Prostate gland (tissue), 2 donors: ENCODE measurements at regions not wholly inside any gene's neighbourhood (a gene's known extent, or its start where the extent isn't known, plus 50 kb on each side); places are given as distances from the start of the nearest gene placed in this dataset.

ENCODE experiments used
- POLR2A ChIP-seq: fragments of 450-650 bp; IDR thresholded peaks from one replicate; pipeline ENCODE4 v1.6.1; 2016; ENCODE audit warnings: antibody characterized with exemption, mild to moderate bottlenecking
- POLR2AphosphoS5 ChIP-seq: sonication (generic); formaldehyde crosslinking; IDR thresholded peaks from one replicate; pipeline ENCODE4 v1.6.1; 2017; ENCODE audit warnings: antibody characterized with exemption
- TF ChIP-seq, protein P1 (sequence below), 4 experiments: fragments of 200-600 bp in 2 of 4; fragments of 450-650 bp in 2 of 4; sonication (generic) in 2 of 4; IDR thresholded peaks; 1 replicate in 3 of 4; 2 replicates in 1 of 4; pipeline ENCODE4 v1.5.1; 2016 to 2019; ENCODE audit warnings: antibody characterized with exemption in 4 of 4, mild to moderate bottlenecking in 2 of 4, moderate library complexity in 2 of 4

DNA sequence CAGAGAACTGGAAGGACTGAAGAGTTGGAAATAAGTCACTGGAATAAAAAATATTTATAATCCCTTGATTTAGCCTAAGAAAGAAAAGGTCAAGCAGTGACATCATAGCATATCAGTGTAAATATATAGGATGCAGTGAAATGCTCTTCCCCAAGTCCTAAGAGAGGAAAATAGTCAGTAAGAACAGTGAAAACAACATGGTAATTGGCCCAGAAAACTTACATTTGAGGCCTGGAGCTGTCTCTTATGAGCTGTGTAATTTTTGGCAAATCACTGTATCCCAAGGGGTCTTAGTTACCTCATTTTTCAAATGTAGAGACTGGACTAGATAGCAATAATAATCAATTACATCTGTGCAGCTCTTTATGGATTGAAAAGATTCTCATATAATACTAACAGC, 255.7 kb upstream of the AR start:
- TF ChIP-seq POLR2A (no peak), POLR2AphosphoS5 (no peak)
- TF ChIP-seq, protein P1, sequence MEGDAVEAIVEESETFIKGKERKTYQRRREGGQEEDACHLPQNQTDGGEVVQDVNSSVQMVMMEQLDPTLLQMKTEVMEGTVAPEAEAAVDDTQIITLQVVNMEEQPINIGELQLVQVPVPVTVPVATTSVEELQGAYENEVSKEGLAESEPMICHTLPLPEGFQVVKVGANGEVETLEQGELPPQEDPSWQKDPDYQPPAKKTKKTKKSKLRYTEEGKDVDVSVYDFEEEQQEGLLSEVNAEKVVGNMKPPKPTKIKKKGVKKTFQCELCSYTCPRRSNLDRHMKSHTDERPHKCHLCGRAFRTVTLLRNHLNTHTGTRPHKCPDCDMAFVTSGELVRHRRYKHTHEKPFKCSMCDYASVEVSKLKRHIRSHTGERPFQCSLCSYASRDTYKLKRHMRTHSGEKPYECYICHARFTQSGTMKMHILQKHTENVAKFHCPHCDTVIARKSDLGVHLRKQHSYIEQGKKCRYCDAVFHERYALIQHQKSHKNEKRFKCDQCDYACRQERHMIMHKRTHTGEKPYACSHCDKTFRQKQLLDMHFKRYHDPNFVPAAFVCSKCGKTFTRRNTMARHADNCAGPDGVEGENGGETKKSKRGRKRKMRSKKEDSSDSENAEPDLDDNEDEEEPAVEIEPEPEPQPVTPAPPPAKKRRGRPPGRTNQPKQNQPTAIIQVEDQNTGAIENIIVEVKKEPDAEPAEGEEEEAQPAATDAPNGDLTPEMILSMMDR (IDR thresholded peaks at IDR 0.05): no peak
